Liver (tissue), 7 donors: ENCODE measurements at regions not wholly inside any gene's neighbourhood (a gene's known extent, or its start where the extent isn't known, plus 50 kb on each side); places are given as distances from the start of the nearest gene placed in this dataset.

Experiments
- DNase-seq: peaks from one replicate; pipeline ENCODE4 v3.0.0-alpha.2; 2017; ENCODE audit warnings: low spot score
- H3K27ac ChIP-seq, 2 donors: one replicate each; pipeline ENCODE4 v1.7.0; 2013; ENCODE audit warnings: inconsistent platforms in 2 of 2, low read length in 2 of 2, control low read depth in 1 of 2, low read depth in 1 of 2, mild to moderate bottlenecking in 1 of 2
- H3K27me3 ChIP-seq, 4 donors: one replicate each; pipeline versions ENCODE4 v1.6.1 to v1.7.0; 2013; ENCODE audit warnings: low read length in 3 of 4, inconsistent platforms in 1 of 4, mild to moderate bottlenecking in 1 of 4, moderate library complexity in 1 of 4; ENCODE audit not compliant: control insufficient read depth in 4 of 4, insufficient read depth in 4 of 4
- H3K36me3 ChIP-seq, 4 donors: one replicate each; pipeline versions ENCODE4 v1.6.1 to v1.7.0; 2013; ENCODE audit warnings: low read length in 3 of 4, mild to moderate bottlenecking in 3 of 4, low read depth in 1 of 4, moderate library complexity in 1 of 4; ENCODE audit not compliant: control insufficient read depth in 4 of 4, insufficient read depth in 3 of 4
- H3K4me1 ChIP-seq, 4 donors: one replicate each; pipeline versions ENCODE4 v1.6.1 to v1.7.0; 2013; ENCODE audit warnings: low read length in 3 of 4, mild to moderate bottlenecking in 3 of 4, moderate library complexity in 1 of 4; ENCODE audit not compliant: control insufficient read depth in 4 of 4, insufficient read depth in 4 of 4
- H3K4me3 ChIP-seq, 3 donors: one replicate each; pipeline versions ENCODE4 v1.6.1 to v1.7.0; 2013; ENCODE audit warnings: low read length in 3 of 3, control low read depth in 1 of 3, low read depth in 1 of 3, mild to moderate bottlenecking in 1 of 3
- H3K9ac ChIP-seq, 2 donors: one replicate each; pipeline ENCODE4 v1.7.0; 2013; ENCODE audit warnings: low read length in 2 of 2, mild to moderate bottlenecking in 2 of 2, moderate library complexity in 2 of 2, control low read depth in 1 of 2, low read depth in 1 of 2
- H3K9me3 ChIP-seq, 4 donors: one replicate each; pipeline versions ENCODE4 v1.6.1 to v1.7.0; 2013; ENCODE audit warnings: low read length in 3 of 4; ENCODE audit not compliant: control insufficient read depth in 4 of 4
- ATF3 ChIP-seq: IDR thresholded peaks from 2 replicates; pipeline ENCODE4 v1.6.1; 2016; ENCODE audit warnings: antibody characterized with exemption
- EGR1 ChIP-seq, 2 donors: IDR thresholded peaks; 2 replicates each; pipeline ENCODE4 v1.6.1; 2016 to 2018; ENCODE audit warnings: antibody characterized with exemption in 2 of 2, low read depth in 2 of 2
- FOXA1 ChIP-seq: IDR thresholded peaks from 2 replicates; pipeline ENCODE4 v1.6.1; 2016; ENCODE audit warnings: antibody characterized with exemption
- FOXA2 ChIP-seq: IDR thresholded peaks from 2 replicates; pipeline ENCODE4 v1.6.1; 2016; ENCODE audit warnings: antibody characterized with exemption
- GABPA ChIP-seq, 2 donors: IDR thresholded peaks in 1 of 2; conservative IDR thresholded peaks in 1 of 2; 2 replicates each; pipeline ENCODE4 v1.6.1; 2016; ENCODE audit warnings: antibody characterized with exemption in 2 of 2, mild to moderate bottlenecking in 1 of 2, moderate library complexity in 1 of 2
- HNF4A ChIP-seq, 2 donors: conservative IDR thresholded peaks; 2 replicates each; pipeline ENCODE4 v1.6.1; 2016; ENCODE audit warnings: antibody characterized with exemption in 2 of 2, mild to moderate bottlenecking in 2 of 2
- JUND ChIP-seq, 2 donors: IDR thresholded peaks; 2 replicates each; pipeline ENCODE4 v1.6.1; 2016; ENCODE audit warnings: antibody characterized with exemption in 2 of 2
- MAX ChIP-seq: IDR thresholded peaks from 2 replicates; pipeline ENCODE4 v1.6.1; 2016; ENCODE audit warnings: antibody characterized with exemption
- NR2F2 ChIP-seq: IDR thresholded peaks from 2 replicates; pipeline ENCODE4 v1.6.1; 2016; ENCODE audit warnings: antibody characterized with exemption
- RAD21 ChIP-seq, 2 donors: IDR thresholded peaks; 2 replicates each; pipeline ENCODE4 v1.6.1; 2016; ENCODE audit warnings: antibody characterized with exemption in 2 of 2, mild to moderate bottlenecking in 2 of 2
- RXRA ChIP-seq, 2 donors: IDR thresholded peaks; 2 replicates each; pipeline ENCODE4 v1.6.1; 2017 to 2018; ENCODE audit warnings: antibody characterized with exemption in 2 of 2, mild to moderate bottlenecking in 1 of 2
- SP1 ChIP-seq: IDR thresholded peaks from 2 replicates; pipeline ENCODE4 v1.6.1; 2018; ENCODE audit warnings: antibody characterized with exemption, mild to moderate bottlenecking
- YY1 ChIP-seq: IDR thresholded peaks from 2 replicates; pipeline ENCODE4 v1.6.1; 2016; ENCODE audit warnings: antibody characterized with exemption, mild to moderate bottlenecking
- ZBTB33 ChIP-seq: IDR thresholded peaks from 2 replicates; pipeline ENCODE4 v1.6.1; 2016; ENCODE audit warnings: antibody characterized with exemption
- WGBS: extraction: QIAGEN DNeasy Blood & Tissue Kit; methylation state at CpG from one replicate; pipeline ENCODE4 v1.1.7; 2013; 5-methylcytosine and 5-hydroxymethylcytosine counted together
- donor health status: healthy.
- donor health status: healthy.
- donor health status: healthy.
- donor health status: healthy.

- peaks cover 0 to 8% (median 4%) of the 10 kb centered on the region in 4 donors for H3K27me3 ChIP-seq
These were observed 73.9 kb upstream of the SLC6A11 start for GRCh38 chr3:10741891-10742671.

GRCh38 chr3:10743366-10744097 lies 72.5 kb upstream of the SLC6A11 start:
- no peak for DNase-seq
- Histone ChIP-seq H3K9me3 (no peaks in the 10 kb centered on the region), H3K4me3 (no peak overlapping the region), H3K4me1 (peaks cover 0 to 3% (median 2%) of the 10 kb centered on the region in 4 donors), H3K27ac (no peak overlapping the region), H3K27me3 (peaks cover 0 to 5% (median under 1%) of the 10 kb centered on the region in 4 donors), H3K36me3 (no peaks in the 10 kb centered on the region), H3K9ac (no peak overlapping the region)
- TF ChIP-seq ATF3 (no peak), RXRA (IDR thresholded peaks at IDR 0.05) (no peak), MAX (no peak), NR2F2 (no peak), ZBTB33 (no peak), SP1 (no peak), RAD21 (IDR thresholded peaks at IDR 0.05) (no peak), GABPA (IDR thresholded peaks at IDR 0.05 in 1 of 2, conservative IDR thresholded peaks at IDR 0.05 in 1 of 2) (no peak)
- 91% methylated on average over 12 of the region's 12 CpGs for WGBS

More at GRCh38 chr3:10741891-10742671, 73.9 kb upstream of the SLC6A11 start:
- DNase-seq, result no peak
- Histone ChIP-seq H3K27ac (no peak overlapping the region), H3K9me3 (no peaks in the 10 kb centered on the region), H3K4me3 (no peak overlapping the region), H3K4me1 (peaks cover 0 to 4% (median 2%) of the 10 kb centered on the region in 4 donors), H3K9ac (no peak overlapping the region), H3K36me3 (no peaks in the 10 kb centered on the region)
- 81% methylated on average over 10 of the region's 10 CpGs for WGBS
- no peak for TF ChIP-seq SP1
- TF ChIP-seq FOXA1, result no peak
- TF ChIP-seq EGR1 (IDR thresholded peaks at IDR 0.05; ENCODE audit: low read depth in 2 of 2), result no peak
- TF ChIP-seq RAD21 (IDR thresholded peaks at IDR 0.05), result no peak
- TF ChIP-seq HNF4A (conservative IDR thresholded peaks at IDR 0.05), result no peak
- no peak for TF ChIP-seq MAX
- no peak for TF ChIP-seq GABPA (IDR thresholded peaks at IDR 0.05 in 1 of 2, conservative IDR thresholded peaks at IDR 0.05 in 1 of 2)
- TF ChIP-seq YY1, result no peak

GRCh38 chr3:10744098-10744465 lies 71.9 kb upstream of the SLC6A11 start:
- no peak overlapping the region for H3K27ac ChIP-seq
- 30% methylated on average over 7 of the region's 7 CpGs for WGBS
- H3K27me3 ChIP-seq, result peaks cover 0 to 10% (median under 1%) of the 10 kb centered on the region in 4 donors
- no peaks in the 10 kb centered on the region for H3K9me3 ChIP-seq
- no peaks in the 10 kb centered on the region for H3K4me1 ChIP-seq
- DNase-seq, result no peak
- H3K9ac ChIP-seq, result no peak overlapping the region
- H3K36me3 ChIP-seq, result no peaks in the 10 kb centered on the region
- H3K4me3 ChIP-seq, result no peak overlapping the region
- TF ChIP-seq FOXA2 (no peak), EGR1 (IDR thresholded peaks at IDR 0.05; ENCODE audit: low read depth in 2 of 2) (no peak), JUND (IDR thresholded peaks at IDR 0.05) (no peak), SP1 (no peak), RAD21 (IDR thresholded peaks at IDR 0.05) (peak; percentile 21 to 45)
